ENCODE measurements at regions not wholly inside any gene's neighbourhood (a gene's known extent, or its start where the extent isn't known, plus 50 kb on each side); places are given as distances from the start of the nearest gene placed in this dataset.
"Not testable (repeated sequence)": the region's sequence is repeated elsewhere in the genome, so short reads cannot be mapped to it uniquely, and the experiment has no call there.

DNA sequence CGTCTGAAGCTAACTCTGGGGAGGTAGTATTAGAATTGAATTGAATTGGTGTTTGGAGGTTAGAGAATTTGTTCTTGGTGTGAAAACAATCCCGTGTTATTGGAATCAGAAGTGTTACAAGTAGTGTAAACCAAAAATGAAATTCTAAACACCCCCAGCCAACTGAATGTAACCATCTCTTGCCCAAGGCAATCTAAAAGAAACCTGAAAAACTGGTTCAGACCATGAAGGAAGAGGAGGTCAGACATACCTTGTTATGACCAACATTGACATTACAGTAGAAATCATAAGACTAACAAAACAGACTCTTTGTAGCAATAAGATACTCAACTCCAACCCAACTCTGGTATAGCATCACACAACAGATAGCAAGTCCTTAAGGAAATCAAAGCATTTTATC lies 159.0 kb downstream of the TUSC1 start:
- H3K27ac Mint-ChIP-seq = no peak overlapping the region
- H3K4me1 Mint-ChIP-seq = no peaks in the 10 kb centered on the region
- no peak overlapping the region for H3K4me3 Mint-ChIP-seq
- DNase-seq (no peak), ATAC-seq (replicated peaks) (no peak)
- no peaks in the 10 kb centered on the region for H3K27me3 Mint-ChIP-seq
- no peaks in the 10 kb centered on the region for H3K36me3 Mint-ChIP-seq
- peaks cover 3 to 4% of the 10 kb centered on the region in 2 donors for H3K9me3 Mint-ChIP-seq

DNA sequence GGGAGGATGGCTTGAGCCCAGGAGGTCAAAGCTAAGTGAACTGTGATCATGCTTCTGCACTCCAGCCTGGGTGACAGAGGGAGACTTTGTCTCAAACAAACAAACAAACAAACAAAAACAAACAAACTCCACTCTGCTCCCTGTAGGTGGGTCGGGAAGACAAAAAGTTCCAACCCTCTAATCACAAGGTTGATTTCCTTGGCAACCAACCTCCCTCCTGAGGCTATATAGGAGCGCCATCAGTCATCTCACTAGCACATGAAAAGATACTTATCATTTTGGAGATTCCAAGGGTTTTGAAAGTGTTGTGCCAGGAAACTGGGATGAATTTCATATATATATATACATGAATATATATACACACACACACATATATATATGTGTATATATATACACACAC lies 160.5 kb downstream of the TUSC1 start:
- Mint-ChIP-seq H3K4me1 (no peaks in the 10 kb centered on the region), H3K4me3 (no peak overlapping the region), H3K9me3 (peaks cover 4 to 5% of the 10 kb centered on the region in 2 donors), H3K27ac (no peak overlapping the region), H3K27me3 (no peaks in the 10 kb centered on the region), H3K36me3 (no peaks in the 10 kb centered on the region)
- ATAC-seq (replicated peaks) = no peak
- DNase-seq = no peak

DNA sequence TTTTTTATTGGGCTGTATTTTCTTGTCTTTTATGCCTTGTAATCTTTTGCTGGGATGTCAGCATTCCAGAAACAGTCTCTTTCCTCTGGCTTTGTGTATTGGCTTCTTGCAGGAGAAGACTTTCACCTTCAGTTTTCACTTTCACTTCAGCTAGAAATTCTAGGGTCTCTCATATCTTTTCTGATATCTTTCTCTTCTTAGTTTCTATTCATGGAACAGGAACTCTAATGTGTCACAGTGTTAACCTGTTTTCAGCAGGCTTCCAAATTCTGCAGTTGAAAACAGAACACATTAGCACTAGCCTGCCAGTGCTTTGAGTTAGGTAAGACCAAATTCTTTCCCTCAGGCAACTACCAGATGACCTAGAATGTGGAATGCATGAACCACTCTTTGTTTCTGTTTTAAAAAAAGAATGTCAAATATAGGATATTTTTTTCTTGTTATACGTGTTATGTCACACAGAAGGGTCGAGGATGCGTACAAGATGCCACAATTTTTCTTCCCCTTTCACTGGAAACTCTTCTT lies 164.7 kb downstream of the TUSC1 start:
- Mint-ChIP-seq H3K9me3 (peaks cover 4 to 5% of the 10 kb centered on the region in 2 donors), H3K4me3 (no peak overlapping the region), H3K27ac (no peak overlapping the region), H3K4me1 (no peaks in the 10 kb centered on the region), H3K36me3 (no peaks in the 10 kb centered on the region), H3K27me3 (no peaks in the 10 kb centered on the region)
- no peak for ATAC-seq (replicated peaks)
- DNase-seq = no peak

DNA sequence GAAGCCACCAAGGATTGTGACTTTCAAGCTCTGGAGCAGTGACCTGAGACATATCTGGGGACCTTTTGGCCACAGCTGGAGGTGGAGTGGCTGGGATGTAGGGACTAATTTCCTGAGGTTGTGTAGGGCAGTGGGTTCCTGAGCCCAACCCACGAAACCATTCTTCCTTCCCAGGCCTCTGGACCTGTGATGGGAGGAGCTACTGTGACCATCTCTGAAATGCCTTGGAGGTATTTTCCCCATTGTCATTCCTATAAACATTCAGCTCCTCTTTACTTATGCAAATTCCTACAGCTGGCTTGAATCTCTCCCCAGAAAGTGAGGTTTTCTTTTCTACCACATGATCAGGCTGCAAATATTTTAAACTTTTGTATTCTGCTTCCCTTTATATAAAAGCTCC lies 172.6 kb downstream of the TUSC1 start:
- no peak for ATAC-seq (replicated peaks)
- Mint-ChIP-seq H3K27me3 (no peaks in the 10 kb centered on the region), H3K9me3 (peaks cover 19 to 36% of the 10 kb centered on the region in 2 donors), H3K4me1 (no peaks in the 10 kb centered on the region), H3K27ac (no peak overlapping the region), H3K36me3 (no peaks in the 10 kb centered on the region), H3K4me3 (no peak overlapping the region)
- DNase-seq = no peak

DNA sequence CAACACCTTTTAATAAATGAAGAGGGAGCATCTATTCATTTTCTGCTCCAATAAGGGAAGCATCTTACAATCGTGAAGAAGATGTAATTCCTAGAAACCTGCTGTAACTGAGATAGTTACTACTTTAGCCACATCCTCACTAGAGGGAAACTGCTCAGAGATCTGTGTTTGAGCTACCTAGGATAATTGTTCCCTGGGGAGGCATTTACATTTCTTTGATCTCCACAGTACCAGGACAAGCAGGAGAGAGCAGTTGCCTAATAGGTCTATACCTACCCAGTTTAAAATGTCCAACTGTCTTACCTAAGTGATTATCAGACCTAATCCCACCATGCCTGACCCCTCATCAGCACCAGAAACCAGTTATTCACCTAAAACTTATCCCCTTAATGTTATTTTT lies 196.9 kb downstream of the TUSC1 start:
- peaks cover 0 to 6% of the 10 kb centered on the region in 2 donors for H3K9me3 Mint-ChIP-seq
- no peaks in the 10 kb centered on the region for H3K4me1 Mint-ChIP-seq
- ATAC-seq (replicated peaks) (no peak), DNase-seq (no peak)
- no peak overlapping the region for H3K27ac Mint-ChIP-seq
- H3K4me3 Mint-ChIP-seq = no peak overlapping the region
- H3K27me3 Mint-ChIP-seq = no peaks in the 10 kb centered on the region
- H3K36me3 Mint-ChIP-seq = no peaks in the 10 kb centered on the region

DNA sequence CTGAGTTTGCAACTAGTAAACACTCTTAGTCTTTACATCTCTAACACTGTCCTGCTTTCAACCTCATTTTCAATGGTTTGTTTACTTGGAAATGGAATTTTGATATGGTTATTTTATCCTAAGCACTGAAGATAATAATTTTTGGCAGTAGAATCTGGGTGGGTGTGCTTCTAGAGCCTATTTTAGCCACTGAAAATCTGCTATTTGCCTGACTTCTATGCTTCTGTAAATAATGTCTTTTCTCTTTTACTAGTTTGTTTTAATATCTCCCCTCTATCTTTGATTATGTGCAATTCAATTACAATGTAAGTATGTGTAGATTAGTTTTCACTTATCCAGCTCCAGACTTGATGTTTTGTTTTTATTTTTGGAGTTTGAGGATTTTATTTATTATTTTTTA lies 197.5 kb downstream of the TUSC1 start:
- ATAC-seq (replicated peaks) = no peak
- Mint-ChIP-seq H3K4me3 (no peak overlapping the region), H3K4me1 (no peaks in the 10 kb centered on the region), H3K9me3 (peaks cover 0 to 3% of the 10 kb centered on the region in 2 donors), H3K27ac (no peak overlapping the region), H3K36me3 (no peaks in the 10 kb centered on the region), H3K27me3 (no peaks in the 10 kb centered on the region)
- DNase-seq = no peak

DNA sequence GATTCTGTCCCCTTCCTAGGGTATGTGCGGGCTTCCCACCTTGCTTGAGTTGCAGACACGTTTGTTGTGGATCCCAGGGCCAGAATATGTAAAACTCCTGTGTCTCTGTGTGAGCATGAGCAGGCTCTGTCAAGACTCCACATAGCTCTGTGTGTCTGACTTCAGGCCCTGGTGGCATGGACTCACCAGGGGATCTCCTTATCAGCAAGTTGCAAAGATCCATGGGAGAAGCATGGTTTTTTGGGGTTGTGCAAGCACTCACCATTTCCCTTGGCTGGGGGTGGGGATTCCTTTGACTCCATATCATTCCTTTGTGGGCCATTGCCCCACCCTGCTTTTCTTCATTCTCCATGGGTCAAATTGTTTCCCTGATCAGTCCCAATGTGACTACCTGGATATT lies 205.6 kb downstream of the TUSC1 start:
- DNase-seq = no peak
- Mint-ChIP-seq H3K27me3 (no peaks in the 10 kb centered on the region), H3K4me1 (no peaks in the 10 kb centered on the region), H3K9me3 (peaks cover 11 to 14% of the 10 kb centered on the region in 2 donors), H3K4me3 (no peak overlapping the region), H3K27ac (no peak overlapping the region), H3K36me3 (no peaks in the 10 kb centered on the region)
- no peak for ATAC-seq (replicated peaks)

DNA sequence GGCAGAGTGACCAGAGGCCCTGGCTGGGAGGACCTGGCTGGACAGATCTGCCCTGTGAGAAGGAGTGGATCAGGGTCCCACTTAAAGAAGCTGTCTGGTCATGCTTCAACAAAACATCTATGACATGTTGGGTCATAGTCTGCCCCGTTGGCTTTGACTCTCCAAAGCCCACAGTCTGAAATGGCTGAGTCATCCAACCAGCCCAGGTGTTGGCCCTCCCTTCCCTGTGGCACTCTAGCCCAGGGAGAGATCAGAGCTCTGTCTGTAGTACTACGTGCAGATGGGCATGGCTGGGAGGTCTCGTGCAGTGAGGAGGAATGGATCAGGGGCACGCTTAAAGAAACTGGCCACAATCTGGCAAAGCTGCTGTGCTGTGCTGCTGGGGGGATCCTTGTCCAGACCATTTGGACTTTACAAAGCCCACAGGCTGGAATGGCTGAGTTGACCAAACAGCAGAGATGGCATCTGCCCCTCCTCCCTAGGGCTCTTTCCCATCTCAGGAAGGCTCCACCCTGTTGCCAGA lies 206.1 kb downstream of the TUSC1 start:
- no peak overlapping the region for H3K4me3 Mint-ChIP-seq
- ATAC-seq (replicated peaks) = no peak
- DNase-seq = no peak
- no peaks in the 10 kb centered on the region for H3K27me3 Mint-ChIP-seq
- H3K9me3 Mint-ChIP-seq = peaks cover 11 to 14% of the 10 kb centered on the region in 2 donors
- no peaks in the 10 kb centered on the region for H3K36me3 Mint-ChIP-seq
- no peak overlapping the region for H3K27ac Mint-ChIP-seq
- no peaks in the 10 kb centered on the region for H3K4me1 Mint-ChIP-seq

DNA sequence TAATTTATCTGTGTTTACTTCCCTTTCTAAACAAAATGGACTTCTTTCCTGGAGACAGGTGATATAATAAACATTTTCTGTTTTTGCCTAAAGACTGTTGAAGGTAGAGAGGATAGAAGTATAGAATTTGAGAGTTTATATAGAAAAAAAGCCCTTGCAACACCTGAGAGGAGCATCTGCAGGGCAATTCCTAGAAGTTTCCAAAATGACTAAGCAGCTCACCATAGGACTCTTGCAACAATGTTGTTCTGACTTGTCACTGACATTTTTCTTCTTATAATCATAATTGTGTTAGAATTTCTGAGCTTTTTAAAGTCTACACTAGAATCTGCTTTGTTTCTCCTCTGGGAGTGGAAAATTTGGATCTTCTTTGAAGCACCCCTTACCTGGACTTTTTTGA lies 216.8 kb downstream of the TUSC1 start:
- no peak for DNase-seq
- no peaks in the 10 kb centered on the region for H3K27me3 Mint-ChIP-seq
- peaks cover 4 to 6% of the 10 kb centered on the region in 2 donors for H3K9me3 Mint-ChIP-seq
- H3K27ac Mint-ChIP-seq = no peak overlapping the region
- H3K36me3 Mint-ChIP-seq = no peaks in the 10 kb centered on the region
- ATAC-seq (replicated peaks) = no peak
- H3K4me3 Mint-ChIP-seq = no peak overlapping the region
- no peaks in the 10 kb centered on the region for H3K4me1 Mint-ChIP-seq

DNA sequence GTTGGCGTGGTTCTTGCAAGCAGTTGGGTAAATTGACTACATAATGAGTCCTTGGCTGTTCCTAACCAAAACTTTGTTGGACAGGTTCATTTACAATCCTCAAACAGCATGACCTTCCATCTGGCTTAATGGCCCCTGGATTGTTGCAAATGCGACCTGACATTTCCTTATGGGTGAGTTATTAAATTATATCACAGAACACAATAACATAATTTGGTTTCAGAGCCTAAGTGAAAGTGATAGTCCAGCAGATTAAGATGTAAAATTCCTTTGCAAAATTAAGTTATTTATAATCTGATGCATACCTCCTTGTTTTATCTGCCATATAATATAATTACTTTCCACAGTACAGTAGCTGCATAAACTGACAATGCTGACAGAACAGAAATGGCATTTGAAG lies 224.4 kb downstream of the TUSC1 start:
- Mint-ChIP-seq H3K4me3 (no peak overlapping the region), H3K36me3 (no peaks in the 10 kb centered on the region), H3K27ac (no peak overlapping the region), H3K27me3 (no peaks in the 10 kb centered on the region), H3K4me1 (no peaks in the 10 kb centered on the region), H3K9me3 (peaks cover 0 to 3% of the 10 kb centered on the region in 2 donors)
- no peak for DNase-seq
- no peak for ATAC-seq (replicated peaks)

DNA sequence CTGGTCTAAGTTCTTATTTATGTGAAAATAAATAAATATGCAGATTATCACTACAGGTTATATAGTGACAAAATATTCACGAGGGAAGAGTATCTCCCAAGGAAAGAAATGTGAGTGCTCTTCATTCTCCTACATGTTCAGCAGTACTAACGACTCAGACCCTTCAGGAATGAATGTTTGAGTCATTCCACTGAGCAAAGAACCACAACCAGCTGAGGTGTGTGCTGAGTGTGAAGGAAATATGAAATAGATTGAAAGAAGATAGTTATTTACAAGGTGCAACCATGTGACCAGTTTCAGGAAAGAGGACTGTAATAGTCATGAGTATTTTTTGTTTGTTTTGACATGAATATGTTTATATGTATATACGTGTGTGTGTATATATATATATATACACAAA lies 228.7 kb downstream of the TUSC1 start:
- H3K9me3 Mint-ChIP-seq = peaks cover 0 to 1% of the 10 kb centered on the region in 2 donors
- H3K27me3 Mint-ChIP-seq = no peaks in the 10 kb centered on the region
- ATAC-seq (replicated peaks) (no peak), DNase-seq (no peak)
- no peak overlapping the region for H3K4me3 Mint-ChIP-seq
- no peaks in the 10 kb centered on the region for H3K4me1 Mint-ChIP-seq
- H3K36me3 Mint-ChIP-seq = no peaks in the 10 kb centered on the region
- H3K27ac Mint-ChIP-seq = no peak overlapping the region

DNA sequence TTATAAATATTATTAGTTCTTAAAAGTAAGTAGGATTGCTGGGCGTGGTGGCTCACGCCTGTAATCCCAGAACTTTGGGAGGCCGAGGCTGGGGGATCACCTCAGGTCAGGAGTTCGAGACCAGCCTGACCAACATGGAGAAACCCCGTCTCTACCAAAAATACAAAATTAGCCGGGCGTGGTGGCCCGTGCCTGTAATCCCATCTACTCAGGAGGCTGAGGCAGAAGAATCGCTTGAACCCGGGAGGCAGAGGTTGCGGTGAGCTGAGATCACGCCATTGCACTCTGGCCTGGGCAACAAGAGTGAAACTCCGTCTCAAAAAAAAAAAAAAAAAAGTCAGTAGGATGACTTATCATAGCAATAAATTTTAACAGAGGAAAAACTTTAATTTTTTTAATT lies 232.5 kb downstream of the TUSC1 start:
- H3K27ac Mint-ChIP-seq; H3K9me3 Mint-ChIP-seq; H3K4me1 Mint-ChIP-seq; H3K27me3 Mint-ChIP-seq; ATAC-seq (replicated peaks); DNase-seq; H3K36me3 Mint-ChIP-seq; H3K4me3 Mint-ChIP-seq: not testable (repeated sequence)

DNA sequence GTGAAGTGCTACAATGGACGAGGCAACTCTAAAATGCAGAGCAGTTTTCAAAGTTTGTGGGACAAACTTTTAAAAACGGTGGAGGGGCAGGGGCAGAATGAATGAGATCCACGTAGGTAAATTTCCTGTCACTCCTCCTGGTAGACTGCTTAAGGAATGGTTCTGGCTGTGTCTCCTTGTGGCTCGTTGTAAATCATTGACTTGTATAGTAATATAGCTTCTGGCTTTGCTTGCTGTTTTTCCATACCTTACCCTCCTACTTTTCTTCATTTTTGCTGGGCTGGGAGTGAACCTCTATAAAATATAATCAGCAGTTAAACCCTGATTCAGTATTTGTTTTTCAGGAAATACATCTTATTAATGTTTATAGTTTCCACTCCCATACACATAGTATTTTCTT lies 235.7 kb downstream of the TUSC1 start:
- no peak overlapping the region for H3K27ac Mint-ChIP-seq
- H3K9me3 Mint-ChIP-seq = peaks cover 0 to 2% of the 10 kb centered on the region in 2 donors
- ATAC-seq (replicated peaks) (no peak), DNase-seq (no peak)
- H3K4me1 Mint-ChIP-seq = no peaks in the 10 kb centered on the region
- no peak overlapping the region for H3K4me3 Mint-ChIP-seq
- H3K36me3 Mint-ChIP-seq = no peaks in the 10 kb centered on the region
- H3K27me3 Mint-ChIP-seq = no peaks in the 10 kb centered on the region

DNA sequence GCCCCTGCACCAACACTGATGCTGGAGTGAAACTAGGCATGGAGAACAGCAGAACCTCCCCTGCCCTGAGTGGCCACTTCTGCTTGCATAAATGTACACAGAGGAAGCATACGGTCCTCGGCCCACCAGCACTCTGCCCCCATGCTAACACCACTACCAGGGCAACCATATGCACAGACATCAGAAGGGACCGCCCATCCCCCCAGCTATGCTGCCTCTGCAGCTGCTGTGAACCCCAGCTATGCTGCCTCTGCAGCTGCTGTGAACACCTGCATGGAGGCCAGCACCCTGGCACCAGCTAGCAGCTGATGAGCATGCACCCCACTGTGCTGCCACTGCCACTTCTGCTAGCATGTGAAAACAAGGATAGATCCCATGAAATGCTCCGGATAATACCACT lies 250.3 kb downstream of the TUSC1 start:
- H3K4me3 Mint-ChIP-seq = no peak overlapping the region
- no peak overlapping the region for H3K27ac Mint-ChIP-seq
- DNase-seq (no peak), ATAC-seq (replicated peaks) (no peak)
- peaks cover 4 to 7% of the 10 kb centered on the region in 2 donors for H3K9me3 Mint-ChIP-seq
- no peaks in the 10 kb centered on the region for H3K36me3 Mint-ChIP-seq
- no peaks in the 10 kb centered on the region for H3K4me1 Mint-ChIP-seq
- no peaks in the 10 kb centered on the region for H3K27me3 Mint-ChIP-seq

DNA sequence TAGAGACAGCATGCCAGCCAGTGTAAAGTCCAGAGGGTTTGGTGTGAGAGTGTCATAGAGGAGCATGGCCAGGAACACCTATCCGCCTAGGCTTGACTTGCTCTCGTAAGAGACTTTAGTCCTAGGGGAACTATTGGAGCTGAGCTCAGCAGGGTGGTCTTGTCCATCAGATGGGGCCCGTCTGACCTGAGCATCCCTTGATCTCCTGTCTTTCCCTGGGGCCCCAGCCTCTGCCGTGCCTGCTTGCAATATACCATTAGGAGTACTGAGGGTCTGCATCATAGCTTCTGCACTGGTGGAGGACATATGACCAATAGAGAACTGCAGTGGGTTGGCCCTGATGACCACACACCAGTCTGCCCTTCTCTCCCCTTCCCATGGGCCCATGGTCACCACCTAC lies 251.0 kb downstream of the TUSC1 start:
- DNase-seq = no peak
- no peaks in the 10 kb centered on the region for H3K27me3 Mint-ChIP-seq
- no peaks in the 10 kb centered on the region for H3K36me3 Mint-ChIP-seq
- peaks cover 4 to 7% of the 10 kb centered on the region in 2 donors for H3K9me3 Mint-ChIP-seq
- H3K27ac Mint-ChIP-seq = no peak overlapping the region
- no peak for ATAC-seq (replicated peaks)
- H3K4me3 Mint-ChIP-seq = no peak overlapping the region
- no peaks in the 10 kb centered on the region for H3K4me1 Mint-ChIP-seq

DNA sequence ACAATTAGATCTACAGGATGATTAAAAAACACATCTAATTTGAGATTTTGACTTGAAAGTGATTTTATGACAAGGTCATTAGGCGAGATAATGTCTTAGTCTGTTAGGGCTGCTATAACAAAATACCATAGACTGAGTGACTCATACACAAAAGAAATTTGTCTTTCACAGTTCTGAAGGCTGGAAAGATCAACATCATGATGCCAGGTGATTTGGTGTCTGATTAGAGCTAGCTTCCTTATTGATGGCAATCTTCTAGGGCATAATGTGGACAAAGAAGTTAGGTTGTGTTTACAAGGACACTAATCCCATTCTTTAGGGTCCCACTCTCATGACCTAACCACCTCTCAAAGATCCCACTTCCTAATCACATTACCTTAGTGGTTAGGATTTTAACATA lies 256.7 kb downstream of the TUSC1 start:
- Mint-ChIP-seq H3K27ac (no peak overlapping the region), H3K9me3 (peaks cover 0 to 3% of the 10 kb centered on the region in 2 donors), H3K4me1 (no peaks in the 10 kb centered on the region), H3K4me3 (no peak overlapping the region), H3K27me3 (no peaks in the 10 kb centered on the region), H3K36me3 (no peaks in the 10 kb centered on the region)
- ATAC-seq (replicated peaks) (no peak), DNase-seq (no peak)

All from stimulated activated naive B cell treated with anti-CD40 and anti-IgM and Interleukin-4, amounts not matched to agents 10 μg/mL and 1 μg/mL and 100 μg/mL, for 72 hours (primary cell).